ENCODE measurements at regions not wholly inside any gene's neighbourhood (a gene's known extent, or its start where the extent isn't known, plus 50 kb on each side); places are given as distances from the start of the nearest gene placed in this dataset.
A peak's percentile ranks its signal among the peaks of the same experiment; 100 is the strongest.

DNA sequence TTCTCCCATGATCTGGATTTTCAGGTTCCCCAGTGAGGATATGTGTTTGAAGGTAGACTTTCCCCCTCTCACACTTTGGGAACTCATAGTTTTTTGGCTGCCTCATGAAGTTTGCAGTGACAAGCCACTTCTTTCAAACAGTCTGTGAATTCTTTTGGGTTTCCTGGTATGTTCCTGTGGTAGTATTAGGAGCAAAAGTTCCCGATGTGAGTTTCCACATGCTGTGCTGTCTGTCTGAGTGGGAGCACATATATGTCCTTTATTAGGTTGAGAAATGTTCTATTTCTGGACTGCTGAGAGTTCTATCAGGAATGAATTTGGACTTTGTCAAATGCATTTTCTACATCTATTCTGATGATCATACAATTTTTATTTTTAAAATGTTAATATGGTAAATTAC lies 273.2 kb upstream of the TARS1 start:
- TF ChIP-seq CTCF (IDR thresholded peaks at IDR 0.05; ENCODE audit: low read depth, low read length): no peak
- no peak overlapping the region for H3K4me3 ChIP-seq (ENCODE audit: low read depth, low read length)
- DNase-seq (ENCODE audit: low read depth, low spot score): peak; percentile 5
- in situ Hi-C loops (cut with HindIII; ENCODE audit: low sequenced_read_pairs): no loop called here

DNA sequence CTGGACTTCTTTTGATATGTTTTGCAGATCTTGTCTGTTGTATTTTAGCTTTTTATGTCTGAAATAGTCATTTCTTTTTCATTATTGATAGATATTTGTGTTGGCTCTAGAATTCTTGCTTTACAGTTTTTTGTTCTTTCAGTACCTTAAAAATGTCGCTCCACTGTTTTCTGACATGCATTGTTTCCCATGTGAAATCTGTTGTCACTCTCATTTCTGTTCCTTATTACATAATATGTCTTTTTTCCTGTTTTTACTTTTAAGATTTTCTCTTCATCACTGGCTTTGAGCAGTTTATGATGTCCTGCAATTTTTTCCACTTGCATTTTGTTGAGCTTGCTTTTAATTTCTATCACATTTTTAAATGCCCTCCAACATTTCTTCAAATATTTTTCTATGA lies 270.4 kb upstream of the TARS1 start:
- peak; percentile 33 for DNase-seq (ENCODE audit: low read depth, low spot score)
- in situ Hi-C loops (cut with HindIII; ENCODE audit: low sequenced_read_pairs): no loop called here
- H3K4me3 ChIP-seq (ENCODE audit: low read depth, low read length): no peak overlapping the region
- no peak for TF ChIP-seq CTCF (IDR thresholded peaks at IDR 0.05; ENCODE audit: low read depth, low read length)

DNA sequence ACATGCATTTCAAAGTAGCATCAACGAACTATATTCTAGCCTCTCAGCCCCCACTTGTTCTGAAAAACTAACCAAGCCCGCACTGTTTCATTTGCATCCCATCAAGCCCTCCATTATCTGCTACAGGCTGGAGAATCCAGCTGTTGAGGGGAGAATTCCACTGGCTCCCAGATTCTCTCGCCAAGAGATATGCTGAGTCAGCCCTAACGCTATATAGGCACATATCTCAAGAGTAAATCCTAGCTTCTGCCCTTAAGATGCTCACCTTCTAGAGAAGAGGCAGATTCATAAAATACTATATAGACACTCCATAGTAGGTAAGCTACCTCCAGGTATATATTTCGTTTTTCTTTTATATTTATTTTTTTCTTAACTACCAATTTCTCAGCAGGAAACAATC lies 266.4 kb upstream of the TARS1 start:
- in situ Hi-C loops (cut with HindIII; ENCODE audit: low sequenced_read_pairs): no loop called here
- no peak for DNase-seq (ENCODE audit: low read depth, low spot score)
- no peak overlapping the region for H3K4me3 ChIP-seq (ENCODE audit: low read depth, low read length)
- TF ChIP-seq CTCF (IDR thresholded peaks at IDR 0.05; ENCODE audit: low read depth, low read length): no peak

- no peak for TF ChIP-seq CTCF (IDR thresholded peaks at IDR 0.05; ENCODE audit: low read depth, low read length)
- in situ Hi-C loops (cut with HindIII; ENCODE audit: low sequenced_read_pairs): no loop called here
- DNase-seq (ENCODE audit: low read depth, low spot score): no peak
- no peak overlapping the region for H3K4me3 ChIP-seq (ENCODE audit: low read depth, low read length)
These were observed 261.5 kb upstream of the TARS1 start for GRCh38 chr5:33179301-33179700.

DNA sequence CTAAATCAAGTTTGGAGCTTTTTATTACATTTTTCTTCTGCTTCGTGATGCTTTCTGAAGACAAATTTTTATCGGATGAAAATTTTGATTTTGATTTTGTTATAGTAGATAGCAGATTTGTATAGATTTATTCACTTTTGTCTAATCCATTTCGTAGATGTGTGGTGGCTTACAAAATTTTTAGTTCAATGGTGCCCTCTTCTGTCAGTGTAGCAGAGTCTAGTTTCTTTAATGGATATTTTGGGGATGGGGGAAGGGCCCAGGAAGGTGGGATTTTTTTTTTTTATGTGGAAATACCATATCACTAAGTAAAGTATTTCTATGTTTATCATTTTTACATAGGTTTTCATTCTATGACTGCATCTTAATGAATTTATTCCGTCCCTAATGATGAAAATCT lies 259.9 kb upstream of the TARS1 start:
- no peak overlapping the region for H3K4me3 ChIP-seq (ENCODE audit: low read depth, low read length)
- in situ Hi-C loops (cut with HindIII; ENCODE audit: low sequenced_read_pairs): no loop called here
- peak; percentile 72 for DNase-seq (ENCODE audit: low read depth, low spot score)
- peak; percentile 47 for TF ChIP-seq CTCF (IDR thresholded peaks at IDR 0.05; ENCODE audit: low read depth, low read length)

GRCh38 chr5:33182986-33183385 lies 257.8 kb upstream of the TARS1 start:
- no peak for DNase-seq (ENCODE audit: low read depth, low spot score)
- in situ Hi-C loops (cut with HindIII; ENCODE audit: low sequenced_read_pairs): no loop called here
- H3K4me3 ChIP-seq (ENCODE audit: low read depth, low read length): no peak overlapping the region
- TF ChIP-seq CTCF (IDR thresholded peaks at IDR 0.05; ENCODE audit: low read depth, low read length): no peak

- no peak overlapping the region for H3K4me3 ChIP-seq (ENCODE audit: low read depth, low read length)
- TF ChIP-seq CTCF (IDR thresholded peaks at IDR 0.05; ENCODE audit: low read depth, low read length): no peak
- no peak for DNase-seq (ENCODE audit: low read depth, low spot score)
- in situ Hi-C loops (cut with HindIII; ENCODE audit: low sequenced_read_pairs): no loop called here
These were observed 256.4 kb upstream of the TARS1 start for GRCh38 chr5:33184367-33184766.
